ENCODE measurements at regions not wholly inside any gene's neighbourhood (a gene's known extent, or its start where the extent isn't known, plus 50 kb on each side); places are given as distances from the start of the nearest gene placed in this dataset.

GRCh38 chr1:65694933-65695332 lies 97.8 kb upstream of the PDE4B start:
- H3K27me3 Mint-ChIP-seq = peaks cover 2% of the 10 kb centered on the region

GRCh38 chr1:65698590-65698989 lies 94.1 kb upstream of the PDE4B start:
- ATAC-seq (no peak), DNase-seq (no peak)
- no peak overlapping the region for H3K27ac Mint-ChIP-seq
- no peaks in the 10 kb centered on the region for H3K36me3 Mint-ChIP-seq (ENCODE audit: low read depth)
- H3K9me3 Mint-ChIP-seq = no peaks in the 10 kb centered on the region
- H3K4me3 Mint-ChIP-seq = no peak overlapping the region
- H3K4me1 Mint-ChIP-seq = no peaks in the 10 kb centered on the region
- peaks cover 2% of the 10 kb centered on the region for H3K27me3 Mint-ChIP-seq

More at GRCh38 chr1:65694933-65695332, 97.8 kb upstream of the PDE4B start:
- H3K36me3 Mint-ChIP-seq (ENCODE audit: low read depth) = no peaks in the 10 kb centered on the region
- H3K27ac Mint-ChIP-seq = no peak overlapping the region
- H3K4me3 Mint-ChIP-seq = no peak overlapping the region
- no peaks in the 10 kb centered on the region for H3K4me1 Mint-ChIP-seq
- no peak for ATAC-seq
- no peak for DNase-seq
- H3K9me3 Mint-ChIP-seq = no peaks in the 10 kb centered on the region

GRCh38 chr1:65703853-65704252 lies 88.8 kb upstream of the PDE4B start:
- ATAC-seq = no peak
- H3K4me1 Mint-ChIP-seq = no peaks in the 10 kb centered on the region
- no peaks in the 10 kb centered on the region for H3K36me3 Mint-ChIP-seq (ENCODE audit: low read depth)
- no peak overlapping the region for H3K4me3 Mint-ChIP-seq
- H3K27ac Mint-ChIP-seq = no peak overlapping the region
- H3K9me3 Mint-ChIP-seq = no peaks in the 10 kb centered on the region
- peaks cover 4% of the 10 kb centered on the region for H3K27me3 Mint-ChIP-seq
- DNase-seq = no peak

GRCh38 chr1:65704318-65704717 lies 88.4 kb upstream of the PDE4B start:
- H3K4me3 Mint-ChIP-seq = no peak overlapping the region
- no peaks in the 10 kb centered on the region for H3K36me3 Mint-ChIP-seq (ENCODE audit: low read depth)
- H3K27me3 Mint-ChIP-seq = peaks cover 2% of the 10 kb centered on the region
- no peak for ATAC-seq
- no peaks in the 10 kb centered on the region for H3K9me3 Mint-ChIP-seq
- no peaks in the 10 kb centered on the region for H3K4me1 Mint-ChIP-seq
- H3K27ac Mint-ChIP-seq = no peak overlapping the region
- DNase-seq = no peak

GRCh38 chr1:65717815-65718454 lies 74.8 kb upstream of the PDE4B start:
- Mint-ChIP-seq H3K27ac (no peak overlapping the region), H3K9me3 (no peaks in the 10 kb centered on the region), H3K36me3 (ENCODE audit: low read depth) (no peaks in the 10 kb centered on the region), H3K4me1 (no peaks in the 10 kb centered on the region), H3K4me3 (no peak overlapping the region), H3K27me3 (peaks cover 4% of the 10 kb centered on the region)
- DNase-seq (no peak), ATAC-seq (peak; percentile 15)

GRCh38 chr1:65719391-65719790 lies 73.3 kb upstream of the PDE4B start:
- no peak for DNase-seq
- H3K27ac Mint-ChIP-seq = no peak overlapping the region
- no peaks in the 10 kb centered on the region for H3K9me3 Mint-ChIP-seq
- no peaks in the 10 kb centered on the region for H3K4me1 Mint-ChIP-seq
- no peak overlapping the region for H3K4me3 Mint-ChIP-seq
- H3K27me3 Mint-ChIP-seq = peaks cover 4% of the 10 kb centered on the region
- no peaks in the 10 kb centered on the region for H3K36me3 Mint-ChIP-seq (ENCODE audit: low read depth)
- no peak for ATAC-seq

- no peak for DNase-seq
- Mint-ChIP-seq H3K4me1 (no peaks in the 10 kb centered on the region), H3K27me3 (peaks cover 6% of the 10 kb centered on the region), H3K9me3 (no peaks in the 10 kb centered on the region), H3K4me3 (no peak overlapping the region), H3K36me3 (ENCODE audit: low read depth) (no peaks in the 10 kb centered on the region), H3K27ac (no peak overlapping the region)
- no peak for ATAC-seq
Observed at GRCh38 chr1:65722461-65722860, 70.2 kb upstream of the PDE4B start.

GRCh38 chr1:65724151-65724550 lies 68.5 kb upstream of the PDE4B start:
- no peaks in the 10 kb centered on the region for H3K4me1 Mint-ChIP-seq
- no peak overlapping the region for H3K4me3 Mint-ChIP-seq
- peaks cover 9% of the 10 kb centered on the region for H3K27me3 Mint-ChIP-seq
- no peaks in the 10 kb centered on the region for H3K9me3 Mint-ChIP-seq
- DNase-seq (no peak), ATAC-seq (no peak)
- no peaks in the 10 kb centered on the region for H3K36me3 Mint-ChIP-seq (ENCODE audit: low read depth)
- no peak overlapping the region for H3K27ac Mint-ChIP-seq

- ATAC-seq = no peak
- H3K27ac Mint-ChIP-seq = no peak overlapping the region
- H3K27me3 Mint-ChIP-seq = peaks cover 9% of the 10 kb centered on the region
- no peaks in the 10 kb centered on the region for H3K4me1 Mint-ChIP-seq
- no peaks in the 10 kb centered on the region for H3K36me3 Mint-ChIP-seq (ENCODE audit: low read depth)
- no peaks in the 10 kb centered on the region for H3K9me3 Mint-ChIP-seq
- H3K4me3 Mint-ChIP-seq = no peak overlapping the region
- DNase-seq = no peak
Observed at GRCh38 chr1:65725064-65725463, 67.6 kb upstream of the PDE4B start.

- H3K36me3 Mint-ChIP-seq (ENCODE audit: low read depth) = no peaks in the 10 kb centered on the region
- H3K27me3 Mint-ChIP-seq = peaks cover 4% of the 10 kb centered on the region
- ATAC-seq = no peak
- no peaks in the 10 kb centered on the region for H3K9me3 Mint-ChIP-seq
- no peak overlapping the region for H3K4me3 Mint-ChIP-seq
- no peak overlapping the region for H3K27ac Mint-ChIP-seq
- no peak for DNase-seq
- H3K4me1 Mint-ChIP-seq = no peaks in the 10 kb centered on the region
Observed at GRCh38 chr1:65728504-65728903, 64.2 kb upstream of the PDE4B start.

- no peak overlapping the region for H3K4me3 Mint-ChIP-seq
- H3K27ac Mint-ChIP-seq = no peak overlapping the region
- ATAC-seq (no peak), DNase-seq (no peak)
- no peaks in the 10 kb centered on the region for H3K9me3 Mint-ChIP-seq
- H3K4me1 Mint-ChIP-seq = no peaks in the 10 kb centered on the region
- no peaks in the 10 kb centered on the region for H3K36me3 Mint-ChIP-seq (ENCODE audit: low read depth)
- H3K27me3 Mint-ChIP-seq = peaks cover 4% of the 10 kb centered on the region
Observed at GRCh38 chr1:65729259-65729658, 63.4 kb upstream of the PDE4B start.

- Mint-ChIP-seq H3K27ac (no peak overlapping the region), H3K4me1 (no peaks in the 10 kb centered on the region), H3K36me3 (ENCODE audit: low read depth) (no peaks in the 10 kb centered on the region), H3K27me3 (peaks cover 2% of the 10 kb centered on the region), H3K4me3 (no peak overlapping the region), H3K9me3 (no peaks in the 10 kb centered on the region)
- no peak for ATAC-seq
- DNase-seq = no peak
Observed at GRCh38 chr1:65734979-65735378, 57.7 kb upstream of the PDE4B start.

- Mint-ChIP-seq H3K9me3 (peaks cover 15% of the 10 kb centered on the region), H3K4me1 (no peaks in the 10 kb centered on the region)
- no peak for ATAC-seq
Observed at GRCh38 chr1:65741993-65742392, 50.7 kb upstream of the PDE4B start.

More at GRCh38 chr1:65741993-65742392, 50.7 kb upstream of the PDE4B start:
- peaks cover 4% of the 10 kb centered on the region for H3K36me3 Mint-ChIP-seq (ENCODE audit: low read depth)
- no peak overlapping the region for H3K4me3 Mint-ChIP-seq
- H3K27ac Mint-ChIP-seq = no peak overlapping the region
- DNase-seq = no peak
- peaks cover 9% of the 10 kb centered on the region for H3K27me3 Mint-ChIP-seq
